Ramos (cell line): ENCODE measurements at regions not wholly inside any gene's neighbourhood (a gene's known extent, or its start where the extent isn't known, plus 50 kb on each side); places are given as distances from the start of the nearest gene placed in this dataset.

Experiments
- in situ Hi-C: fragments of 300-500 bp; cut with MboI; formaldehyde crosslinking; loops from one replicate; pipeline ENCODE4 v1.14.3; 2022; ENCODE audit warnings: low sequenced_read_pairs; ENCODE audit not compliant: unreplicated experiment

GRCh38 chr13:34207872-34208271 is 389.9 kb downstream of the RFC3 start:
- in situ Hi-C loops = no loop called here

GRCh38 chr13:34208336-34208735 is 390.4 kb downstream of the RFC3 start:
- in situ Hi-C loops = no loop called here

- in situ Hi-C loops = no loop called here
Observed at GRCh38 chr13:34210341-34210740, 392.4 kb downstream of the RFC3 start.

GRCh38 chr13:34214686-34215085 is 396.7 kb downstream of the RFC3 start:
- in situ Hi-C loops = no loop called here

- in situ Hi-C loops = no loop called here
Observed at GRCh38 chr13:34216256-34216655, 398.3 kb downstream of the RFC3 start.

GRCh38 chr13:34217343-34218025 is 399.5 kb downstream of the RFC3 start:
- in situ Hi-C loops = no loop called here

- in situ Hi-C loops = no loop called here
Observed at GRCh38 chr13:34223984-34224383, 406.0 kb downstream of the RFC3 start.

GRCh38 chr13:34224877-34225276 is 406.9 kb downstream of the RFC3 start:
- in situ Hi-C loops = no loop called here

GRCh38 chr13:34230271-34230670 is 412.3 kb downstream of the RFC3 start:
- in situ Hi-C loops = no loop called here

GRCh38 chr13:34241332-34241731 is 423.4 kb downstream of the RFC3 start:
- in situ Hi-C loops = no loop called here

GRCh38 chr13:34243403-34243802 is 425.5 kb downstream of the RFC3 start:
- in situ Hi-C loops = no loop called here

- in situ Hi-C loops = no loop called here
Observed at GRCh38 chr13:34246511-34246910, 428.6 kb downstream of the RFC3 start.

GRCh38 chr13:34247596-34247995 is 429.6 kb downstream of the RFC3 start:
- in situ Hi-C loops = no loop called here

- in situ Hi-C loops = no loop called here
Observed at GRCh38 chr13:34249546-34250039, 431.6 kb downstream of the RFC3 start.

GRCh38 chr13:34250151-34250670 is 432.3 kb downstream of the RFC3 start:
- in situ Hi-C loops = no loop called here

GRCh38 chr13:34254366-34254765 is 436.4 kb downstream of the RFC3 start:
- in situ Hi-C loops = no loop called here

- in situ Hi-C loops = no loop called here
Observed at GRCh38 chr13:34255711-34256110, 437.8 kb downstream of the RFC3 start.

GRCh38 chr13:34256236-34256635 is 438.3 kb downstream of the RFC3 start:
- in situ Hi-C loops = no loop called here

GRCh38 chr13:34257966-34258365 is 440.0 kb downstream of the RFC3 start:
- in situ Hi-C loops = no loop called here

- in situ Hi-C loops = no loop called here
Observed at GRCh38 chr13:34258646-34259386, 440.9 kb downstream of the RFC3 start.

- in situ Hi-C loops = no loop called here
Observed at GRCh38 chr13:34263681-34264080, 445.7 kb downstream of the RFC3 start.
